HCT116 (cell line): ENCODE measurements at regions not wholly inside any gene's neighbourhood (a gene's known extent, or its start where the extent isn't known, plus 50 kb on each side); places are given as distances from the start of the nearest gene placed in this dataset.

Source experiments
- CTCF ChIP-seq, 3 experiments: fragments of 200-600 bp in 1 of 3; sonication (generic) in 1 of 3; IDR thresholded peaks in 2 of 3; conservative IDR thresholded peaks in 1 of 3; 2 replicates each; pipeline ENCODE4 v1.5.1; 2012 to 2017; ENCODE audit warnings: low read depth in 2 of 3, low read length in 2 of 3, antibody characterized with exemption in 1 of 3, borderline replicate concordance in 1 of 3, control low read depth in 1 of 3, mild to moderate bottlenecking in 1 of 3, mixed read lengths in 1 of 3, mixed run types in 1 of 3, moderate library complexity in 1 of 3; ENCODE audit not compliant: insufficient read depth in 1 of 3
- EZH2 ChIP-seq: fragments of 200-600 bp; sonication (generic); IDR thresholded peaks from 2 replicates; pipeline ENCODE4 v1.6.1; 2017; ENCODE audit warnings: antibody characterized with exemption, mixed run types
- EZH2phosphoT487 ChIP-seq: fragments of 200-600 bp; IDR thresholded peaks from 2 replicates; pipeline ENCODE4 v1.6.1; 2018; ENCODE audit warnings: antibody characterized with exemption, borderline replicate concordance
- POLR2A ChIP-seq: IDR thresholded peaks from 2 replicates; pipeline ENCODE4 v1.7.0; 2011; ENCODE audit warnings: borderline replicate concordance; ENCODE audit not compliant: insufficient read depth, insufficient read length; ENCODE audit errors: extremely low read depth
- SP1 ChIP-seq: IDR thresholded peaks from 2 replicates; pipeline ENCODE4 v1.6.1; 2012; ENCODE audit warnings: low read depth
- ZNF274 ChIP-seq: fragments of 200-500 bp; sonication (Bioruptor generic); IDR thresholded peaks from 2 replicates; pipeline ENCODE4 v1.6.1; 2014; ENCODE audit warnings: mild to moderate bottlenecking, low read depth, low read length, inconsistent platforms
- TF ChIP-seq, protein P1 (sequence below): IDR thresholded peaks from 2 replicates; pipeline ENCODE4 v1.6.1; 2012
- TF ChIP-seq, protein P2 (sequence below): IDR thresholded peaks from 2 replicates; pipeline ENCODE4 v1.6.1; 2012; ENCODE audit warnings: low read depth

GRCh38 chr13:44068169-44068568, 188.5 kb downstream of the LACC1 start:
- TF ChIP-seq CTCF (IDR thresholded peaks at IDR 0.05 in 2 of 3, conservative IDR thresholded peaks at IDR 0.05 in 1 of 3; ENCODE audit: borderline replicate concordance in 1 of 3, insufficient read depth in 1 of 3, low read depth in 2 of 3, low read length in 2 of 3): no peak
- no peak for TF ChIP-seq POLR2A
- no peak for TF ChIP-seq EZH2phosphoT487
- TF ChIP-seq, protein P1, sequence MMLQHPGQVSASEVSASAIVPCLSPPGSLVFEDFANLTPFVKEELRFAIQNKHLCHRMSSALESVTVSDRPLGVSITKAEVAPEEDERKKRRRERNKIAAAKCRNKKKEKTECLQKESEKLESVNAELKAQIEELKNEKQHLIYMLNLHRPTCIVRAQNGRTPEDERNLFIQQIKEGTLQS: no peak
- no peak for TF ChIP-seq ZNF274
- TF ChIP-seq, protein P2, sequence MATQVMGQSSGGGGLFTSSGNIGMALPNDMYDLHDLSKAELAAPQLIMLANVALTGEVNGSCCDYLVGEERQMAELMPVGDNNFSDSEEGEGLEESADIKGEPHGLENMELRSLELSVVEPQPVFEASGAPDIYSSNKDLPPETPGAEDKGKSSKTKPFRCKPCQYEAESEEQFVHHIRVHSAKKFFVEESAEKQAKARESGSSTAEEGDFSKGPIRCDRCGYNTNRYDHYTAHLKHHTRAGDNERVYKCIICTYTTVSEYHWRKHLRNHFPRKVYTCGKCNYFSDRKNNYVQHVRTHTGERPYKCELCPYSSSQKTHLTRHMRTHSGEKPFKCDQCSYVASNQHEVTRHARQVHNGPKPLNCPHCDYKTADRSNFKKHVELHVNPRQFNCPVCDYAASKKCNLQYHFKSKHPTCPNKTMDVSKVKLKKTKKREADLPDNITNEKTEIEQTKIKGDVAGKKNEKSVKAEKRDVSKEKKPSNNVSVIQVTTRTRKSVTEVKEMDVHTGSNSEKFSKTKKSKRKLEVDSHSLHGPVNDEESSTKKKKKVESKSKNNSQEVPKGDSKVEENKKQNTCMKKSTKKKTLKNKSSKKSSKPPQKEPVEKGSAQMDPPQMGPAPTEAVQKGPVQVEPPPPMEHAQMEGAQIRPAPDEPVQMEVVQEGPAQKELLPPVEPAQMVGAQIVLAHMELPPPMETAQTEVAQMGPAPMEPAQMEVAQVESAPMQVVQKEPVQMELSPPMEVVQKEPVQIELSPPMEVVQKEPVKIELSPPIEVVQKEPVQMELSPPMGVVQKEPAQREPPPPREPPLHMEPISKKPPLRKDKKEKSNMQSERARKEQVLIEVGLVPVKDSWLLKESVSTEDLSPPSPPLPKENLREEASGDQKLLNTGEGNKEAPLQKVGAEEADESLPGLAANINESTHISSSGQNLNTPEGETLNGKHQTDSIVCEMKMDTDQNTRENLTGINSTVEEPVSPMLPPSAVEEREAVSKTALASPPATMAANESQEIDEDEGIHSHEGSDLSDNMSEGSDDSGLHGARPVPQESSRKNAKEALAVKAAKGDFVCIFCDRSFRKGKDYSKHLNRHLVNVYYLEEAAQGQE: no peak
- no peak for TF ChIP-seq SP1
- no peak for TF ChIP-seq EZH2
